ENCODE measurements at regions not wholly inside any gene's neighbourhood (a gene's known extent, or its start where the extent isn't known, plus 50 kb on each side); places are given as distances from the start of the nearest gene placed in this dataset.

GRCh38 chr19:31075146-31075655 is 274.0 kb downstream of the TSHZ3 start:
- Histone ChIP-seq H3K18ac (ENCODE audit: insufficient read length, low read depth, low read length) (no peak overlapping the region), H3K4me2 (ENCODE audit: insufficient read depth, insufficient read length, low read length) (no peak overlapping the region), H3K9me3 (ENCODE audit: control insufficient read depth, low read depth, low read length) (no peaks in the 10 kb centered on the region), H2BK20ac (ENCODE audit: low read depth, low read length, poor library complexity, severe bottlenecking) (no peak overlapping the region), H2AFZ (ENCODE audit: low read length) (no peak overlapping the region), H3K4me1 (ENCODE audit: insufficient read depth, low read length) (peaks cover 7% of the 10 kb centered on the region; the same call in 1 of the 2 replicates), H3K56ac (ENCODE audit: insufficient read length, low read depth, low read length) (no peak overlapping the region), H2BK15ac (ENCODE audit: low read depth, low read length) (no peak overlapping the region), H3K27ac (ENCODE audit: insufficient read length, low read depth, low read length) (no peak overlapping the region), H3K14ac (ENCODE audit: insufficient read depth, low read length) (no peak overlapping the region), H4K8ac (replicated peaks; ENCODE audit: insufficient read length, low read depth, low read length) (no peak overlapping the region), H4K5ac (ENCODE audit: insufficient read length, low read depth, low read length) (no peak overlapping the region), H3K4ac (ENCODE audit: low read depth, low read length) (no peak overlapping the region), H2BK5ac (ENCODE audit: insufficient read length, low read length) (no peak overlapping the region), H3K79me2 (ENCODE audit: insufficient read depth, low read length) (no peaks in the 10 kb centered on the region), H3K79me1 (ENCODE audit: insufficient read depth, low read depth, low read length, poor library complexity, severe bottlenecking) (no peaks in the 10 kb centered on the region), H3K9ac (ENCODE audit: extremely low read depth, insufficient read length, low read length) (no peak overlapping the region), H3T11ph (ENCODE audit: low read length) (no peak overlapping the region), H3K27me3 (ENCODE audit: insufficient read depth, low read length) (no peaks in the 10 kb centered on the region), H2BK12ac (ENCODE audit: insufficient read length, low read depth, low read length) (no peak overlapping the region), H2AK5ac (ENCODE audit: insufficient read length, low read length) (no peak overlapping the region), H4K91ac (ENCODE audit: insufficient read length, low read depth, low read length) (no peak overlapping the region), H4K20me1 (ENCODE audit: control insufficient read depth, insufficient read depth, insufficient read length) (no peaks in the 10 kb centered on the region), H3K23me2 (ENCODE audit: insufficient read length, low read depth, low read length, poor library complexity, severe bottlenecking) (no peaks in the 10 kb centered on the region), H2BK120ac (ENCODE audit: low read depth, low read length, poor library complexity, severe bottlenecking) (no peak overlapping the region), H3K23ac (ENCODE audit: insufficient read length, low read depth, low read length) (no peak overlapping the region)
- no peak for DNase-seq
- Mint-ChIP-seq H3K27ac (no peak overlapping the region), H3K27me3 (ENCODE audit: low read depth) (peaks cover 4% of the 10 kb centered on the region; the same call in 1 of the 2 replicates), H3K9me3 (no peaks in the 10 kb centered on the region), H3K4me1 (peaks cover 26 to 41% of the 10 kb centered on the region in 2 experiments), H3K36me3 (ENCODE audit: insufficient read depth in 1 of 3, low read depth in 3 of 3) (no peaks in the 10 kb centered on the region), H3K4me3 (no peak overlapping the region)
- no CpG with 5 or more reads among the region's 6 CpGs for WGBS (ENCODE audit: extremely low coverage, insufficient read length, low lambda C conversion rate)
- TF ChIP-seq, protein P1, sequence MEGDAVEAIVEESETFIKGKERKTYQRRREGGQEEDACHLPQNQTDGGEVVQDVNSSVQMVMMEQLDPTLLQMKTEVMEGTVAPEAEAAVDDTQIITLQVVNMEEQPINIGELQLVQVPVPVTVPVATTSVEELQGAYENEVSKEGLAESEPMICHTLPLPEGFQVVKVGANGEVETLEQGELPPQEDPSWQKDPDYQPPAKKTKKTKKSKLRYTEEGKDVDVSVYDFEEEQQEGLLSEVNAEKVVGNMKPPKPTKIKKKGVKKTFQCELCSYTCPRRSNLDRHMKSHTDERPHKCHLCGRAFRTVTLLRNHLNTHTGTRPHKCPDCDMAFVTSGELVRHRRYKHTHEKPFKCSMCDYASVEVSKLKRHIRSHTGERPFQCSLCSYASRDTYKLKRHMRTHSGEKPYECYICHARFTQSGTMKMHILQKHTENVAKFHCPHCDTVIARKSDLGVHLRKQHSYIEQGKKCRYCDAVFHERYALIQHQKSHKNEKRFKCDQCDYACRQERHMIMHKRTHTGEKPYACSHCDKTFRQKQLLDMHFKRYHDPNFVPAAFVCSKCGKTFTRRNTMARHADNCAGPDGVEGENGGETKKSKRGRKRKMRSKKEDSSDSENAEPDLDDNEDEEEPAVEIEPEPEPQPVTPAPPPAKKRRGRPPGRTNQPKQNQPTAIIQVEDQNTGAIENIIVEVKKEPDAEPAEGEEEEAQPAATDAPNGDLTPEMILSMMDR (conservative IDR thresholded peaks at IDR 0.05) = no peak

All from H9 (cell line).